Heart right ventricle (tissue), 16 donors: ENCODE measurements at regions not wholly inside any gene's neighbourhood (a gene's known extent, or its start where the extent isn't known, plus 50 kb on each side); places are given as distances from the start of the nearest gene placed in this dataset.
"Not testable (repeated sequence)": the region's sequence is repeated elsewhere in the genome, so short reads cannot be mapped to it uniquely, and the experiment has no call there.

Experiments used
- ATAC-seq, 8 donors: fragments of 200-7000 bp; cut with Tn5 transposase; one replicate each; pipeline ENCODE4 v1.9.1; 2020; ENCODE audit warnings: mild to moderate bottlenecking in 8 of 8, moderate library complexity in 8 of 8, moderate number of reproducible peaks in 1 of 8
- DNase-seq, 2 donors: peaks; one replicate each; pipeline ENCODE4 v3.0.0-alpha.2; 2020
- H3K27ac ChIP-seq, 10 donors: fragments of 200-600 bp; sonication (generic) in 2 of 10; one replicate each; pipeline versions ENCODE4 v1.5.0 to v1.8.0; 2020 to 2022; ENCODE audit warnings: mild to moderate bottlenecking in 3 of 10
- H3K27me3 ChIP-seq, 7 donors: fragments of 200-600 bp; one replicate each; pipeline ENCODE4 v1.8.0; 2021 to 2022; ENCODE audit warnings: mild to moderate bottlenecking in 2 of 7
- H3K36me3 ChIP-seq, 9 donors: fragments of 200-600 bp; sonication (generic) in 1 of 9; one replicate each; pipeline versions ENCODE4 v1.5.0 to v1.8.0; 2020 to 2022; ENCODE audit warnings: mild to moderate bottlenecking in 2 of 9
- H3K4me1 ChIP-seq, 9 donors: fragments of 200-600 bp; sonication (generic) in 1 of 9; one replicate each; pipeline versions ENCODE4 v1.5.0 to v1.8.0; 2020 to 2022; ENCODE audit warnings: mild to moderate bottlenecking in 4 of 9
- H3K4me3 ChIP-seq, 10 donors: fragments of 200-600 bp; sonication (generic) in 2 of 10; one replicate each; pipeline versions ENCODE4 v1.5.0 to v1.8.0; 2020 to 2022; ENCODE audit warnings: mild to moderate bottlenecking in 7 of 10, moderate library complexity in 2 of 10
- H3K9me3 ChIP-seq, 11 donors: fragments of 200-600 bp in 10 of 11; sonication (generic) in 2 of 11; one replicate each; pipeline versions ENCODE4 v1.5.0 to v1.8.0; 2013 to 2022; ENCODE audit warnings: mild to moderate bottlenecking in 2 of 11, control low read depth in 1 of 11, moderate library complexity in 1 of 11
- CTCF ChIP-seq, 9 donors: fragments of 200-600 bp; sonication (generic) in 2 of 9; IDR thresholded peaks; one replicate each; pipeline versions ENCODE4 v1.5.0 to v1.8.0; 2021 to 2022; ENCODE audit warnings: antibody characterized with exemption in 9 of 9, mild to moderate bottlenecking in 5 of 9, moderate library complexity in 1 of 9
- WGBS, 2 donors: extraction: QIAGEN DNeasy Blood & Tissue Kit; methylation state at CpG; one replicate each; pipeline ENCODE4 v1.1.7; 2013; ENCODE audit warnings: inconsistent platforms in 1 of 2; 5-methylcytosine and 5-hydroxymethylcytosine counted together
- intact Hi-C, 10 donors: fragments of 100-400 bp; cut with DNase I; formaldehyde crosslinking; loops; one replicate each; pipeline versions ENCODE4 v1.11.1 to v1.14.2; 2022
- donor health status: Arrhythmogenic right ventricular cardiomyopathy.
- donor health status: ischemic (EF 13 %, LVEDD 7.1; RV severe dilation, severe dysfunction).
- donor health status: healthy with polysubstance abuse.
- donor health status: DM: no; HTN: yes; CAD: no.
- donor health status: DM: no; HTN: no; CAD: no.
- donor health status: ischemic (EF 25% LVEDD 6.9; RV normal size, moderate dysfunction).
- donor health status: ischemic (EF 25% LVEDD 5.7; RV mildly dilated, moderate dysfunction).
- donor health status: healthy.
- donor health status: DM: yes; HTN: yes; CAD: no.
- donor health status: Ischemic cardiomyopathy.
- donor health status: ischemic (EF 35%, LVEDD 5.7; RV mildly dilated, moderate dysfunction).
- donor health status: nonischemic (EF 11% LVEDD 7.7; RV severe dilation, severe dysfunction).
- donor health status: DM: yes; HTN: yes; CAD: no.
- donor health status: PGD.
- donor health status: ischemic (EF 29% LVEDD 5.4; RV normal size, mild dysfunction).
- donor health status: nonischemic (EF 23%, LVEDD 6.1; RV moderate dilation, normal function).

DNA sequence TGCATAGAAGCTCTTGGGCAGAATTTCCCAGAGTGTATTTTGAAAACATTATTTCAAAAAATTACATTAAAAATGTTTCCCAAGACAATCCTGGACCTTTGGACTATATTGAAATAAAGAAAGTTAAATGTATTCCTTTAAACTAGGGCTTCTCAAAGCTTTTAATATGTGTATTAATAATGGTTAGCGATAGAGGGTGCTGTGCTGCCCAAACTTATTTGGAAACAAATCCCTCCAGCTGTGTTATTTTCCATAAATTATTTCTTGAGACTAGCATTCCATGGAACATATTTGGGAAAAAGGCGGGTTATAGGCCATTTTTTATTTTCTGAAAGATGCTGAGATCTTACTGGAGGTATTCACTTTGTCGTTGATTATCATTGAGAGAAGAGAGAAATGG, 397.8 kb upstream of the MIS18BP1 start:
- no peak for DNase-seq
- H3K9me3 ChIP-seq, result peaks cover 0 to 3% (median 0%) of the 10 kb centered on the region in 11 donors
- H3K36me3 ChIP-seq, result no peaks in the 10 kb centered on the region
- ATAC-seq, result no peak
- intact Hi-C loops, result no loop called here
- H3K27me3 ChIP-seq, result no peaks in the 10 kb centered on the region
- no peak overlapping the region for H3K27ac ChIP-seq
- H3K4me1 ChIP-seq, result no peaks in the 10 kb centered on the region
- no peak for TF ChIP-seq CTCF (IDR thresholded peaks at IDR 0.05)
- WGBS, 2 donors, result 79 to 80% methylated on average over 3 of the region's 3 CpGs
- no peak overlapping the region for H3K4me3 ChIP-seq

DNA sequence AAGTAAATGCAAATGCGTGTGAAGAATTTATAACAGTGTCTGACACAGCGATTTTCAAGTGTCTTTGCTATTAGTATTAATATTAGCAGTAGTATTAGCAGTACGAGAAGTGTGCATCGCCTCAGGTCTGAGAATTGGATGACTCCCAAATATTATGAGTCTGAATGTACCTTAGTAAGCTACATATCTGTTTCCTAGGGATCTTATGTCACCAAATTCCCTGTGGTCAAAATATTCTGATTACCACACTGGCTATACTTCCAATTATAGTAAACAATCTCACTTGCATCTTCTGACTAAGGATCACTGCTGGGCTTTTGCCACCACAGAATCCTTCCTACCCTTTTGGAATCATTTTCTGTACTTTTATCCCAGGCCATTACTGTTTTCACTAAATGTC, 396.0 kb upstream of the MIS18BP1 start:
- 84 to 87% methylated on average over 4 of the region's 4 CpGs for WGBS, 2 donors
- Histone ChIP-seq H3K4me1 (no peaks in the 10 kb centered on the region), H3K9me3 (peaks cover 0 to 8% (median 0%) of the 10 kb centered on the region in 11 donors), H3K36me3 (no peaks in the 10 kb centered on the region), H3K27me3 (no peaks in the 10 kb centered on the region), H3K4me3 (no peak overlapping the region), H3K27ac (no peak overlapping the region)
- intact Hi-C loops, result no loop called here
- ATAC-seq (no peak), DNase-seq (no peak)
- TF ChIP-seq CTCF (IDR thresholded peaks at IDR 0.05), result no peak

- DNase-seq (no peak), ATAC-seq (no peak)
- peaks cover 0 to 18% (median 0%) of the 10 kb centered on the region in 11 donors for H3K9me3 ChIP-seq
- WGBS, 2 donors, result 41 to 45% methylated on average over 4 of the region's 4 CpGs
- intact Hi-C loops, result no loop called here
- no peak overlapping the region for H3K4me3 ChIP-seq
- TF ChIP-seq CTCF (IDR thresholded peaks at IDR 0.05), result no peak
- H3K27ac ChIP-seq, result no peak overlapping the region
- H3K36me3 ChIP-seq, result no peaks in the 10 kb centered on the region
- no peaks in the 10 kb centered on the region for H3K27me3 ChIP-seq
- no peaks in the 10 kb centered on the region for H3K4me1 ChIP-seq
Measured at GRCh38 chr14:45641541-45641940, 388.5 kb upstream of the MIS18BP1 start.

GRCh38 chr14:45634651-45635441, 381.8 kb upstream of the MIS18BP1 start:
- DNase-seq, intact Hi-C loops, H3K36me3 ChIP-seq, H3K4me3 ChIP-seq, ATAC-seq, H3K4me1 ChIP-seq, H3K27me3 ChIP-seq, H3K27ac ChIP-seq: not testable (repeated sequence)
- 93 to 94% methylated on average over 46 of the region's 46 CpGs for WGBS, 2 donors
- peaks cover 0 to 21% (median 0%) of the 10 kb centered on the region in 11 donors for H3K9me3 ChIP-seq
